Osteoblast (primary cell): ENCODE measurements at regions not wholly inside any gene's neighbourhood (a gene's known extent, or its start where the extent isn't known, plus 50 kb on each side); places are given as distances from the start of the nearest gene placed in this dataset.

Experiments used
- DNase-seq: peaks from one replicate; pipeline ENCODE4 v3.0.0; 2011; ENCODE audit warnings: low spot score, mixed read lengths; ENCODE audit not compliant: insufficient read length; ENCODE audit errors: missing footprints
- H2AFZ ChIP-seq: 2 replicates; pipeline ENCODE4 v1.6.0; 2011; ENCODE audit warnings: mild to moderate bottlenecking, low read length
- H3K27ac ChIP-seq: 2 replicates; pipeline ENCODE4 v1.5.1; 2011; ENCODE audit warnings: mild to moderate bottlenecking, low read depth, low read length, moderate library complexity
- H3K27me3 ChIP-seq: 2 replicates; pipeline ENCODE4 v1.6.0; 2012; ENCODE audit warnings: mild to moderate bottlenecking, control low read depth, inconsistent platforms, low read length, moderate library complexity; ENCODE audit not compliant: insufficient read depth
- H3K36me3 ChIP-seq: 2 replicates; pipeline ENCODE4 v1.5.1; 2011; ENCODE audit warnings: mild to moderate bottlenecking, low read length, control low read depth, moderate library complexity; ENCODE audit not compliant: insufficient read depth
- H3K4me1 ChIP-seq: 2 replicates; pipeline ENCODE4 v1.5.1; 2011; ENCODE audit warnings: mild to moderate bottlenecking, low read length, control low read depth, moderate library complexity; ENCODE audit not compliant: insufficient read depth
- H3K4me2 ChIP-seq: 2 replicates; pipeline ENCODE4 v1.6.0; 2011; ENCODE audit warnings: mild to moderate bottlenecking, low read length; ENCODE audit not compliant: insufficient read depth
- H3K4me3 ChIP-seq: fragments of 200-600 bp; sonication (generic); 3 replicates; pipeline ENCODE4 v1.5.1; 2012; ENCODE audit warnings: mild to moderate bottlenecking, low read length, inconsistent platforms; ENCODE audit not compliant: insufficient read depth
- H3K79me2 ChIP-seq: 2 replicates; pipeline ENCODE4 v1.6.0; 2012; ENCODE audit warnings: mild to moderate bottlenecking, low read length, control low read depth, inconsistent platforms; ENCODE audit not compliant: insufficient read depth
- H3K9me3 ChIP-seq: 2 replicates; pipeline ENCODE4 v1.5.1; 2011; ENCODE audit warnings: low read depth, low read length, control low read depth
- H4K20me1 ChIP-seq: 2 replicates; pipeline ENCODE4 v1.6.0; 2012; ENCODE audit warnings: mild to moderate bottlenecking, low read length, control low read depth; ENCODE audit not compliant: insufficient read depth
- TF ChIP-seq, protein P1 (sequence below): IDR thresholded peaks from 2 replicates; pipeline ENCODE4 v1.5.1; 2011; ENCODE audit warnings: mild to moderate bottlenecking, low read depth, low read length, moderate library complexity; ENCODE audit errors: extremely low read depth

DNA sequence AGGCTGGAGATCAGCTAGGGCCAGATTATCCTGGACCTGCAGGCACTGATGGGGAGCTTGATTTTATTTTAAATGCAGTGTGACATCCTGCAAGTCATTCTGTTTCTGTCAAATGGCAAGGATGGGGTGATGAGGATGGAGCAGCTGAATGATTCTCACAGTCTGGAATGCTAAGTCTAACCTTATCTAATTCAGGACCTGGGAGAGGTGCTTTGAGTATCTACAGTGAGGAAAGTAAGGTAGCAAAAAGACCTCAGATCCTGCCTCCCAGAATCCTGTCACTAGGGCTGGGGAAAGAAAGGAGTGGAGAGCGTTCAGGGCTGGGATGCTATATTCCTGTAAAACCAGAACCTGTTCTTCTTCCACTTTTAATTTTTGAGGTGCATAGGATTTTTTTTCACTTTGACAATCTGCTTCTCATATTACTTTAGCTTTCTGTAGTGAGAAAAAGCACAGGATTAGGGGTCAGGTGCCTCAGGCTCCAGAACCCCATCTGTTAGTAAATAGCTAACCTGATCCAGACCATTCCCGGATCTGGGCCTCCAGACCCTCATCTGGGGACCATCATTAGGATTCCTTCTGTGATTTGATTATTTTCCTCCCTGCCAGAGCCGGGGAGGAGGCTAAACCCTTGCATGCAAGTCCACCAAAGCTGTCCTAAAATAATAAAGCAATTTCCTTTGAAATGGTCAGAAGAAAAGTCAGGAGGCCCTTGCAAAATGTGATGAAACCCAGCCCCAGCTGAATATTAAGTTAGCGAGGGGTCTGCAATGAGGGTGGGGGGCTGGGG lies 54.7 kb downstream of the ASCL1 start:
- no peaks in the 10 kb centered on the region for H3K27me3 ChIP-seq
- TF ChIP-seq, protein P1, sequence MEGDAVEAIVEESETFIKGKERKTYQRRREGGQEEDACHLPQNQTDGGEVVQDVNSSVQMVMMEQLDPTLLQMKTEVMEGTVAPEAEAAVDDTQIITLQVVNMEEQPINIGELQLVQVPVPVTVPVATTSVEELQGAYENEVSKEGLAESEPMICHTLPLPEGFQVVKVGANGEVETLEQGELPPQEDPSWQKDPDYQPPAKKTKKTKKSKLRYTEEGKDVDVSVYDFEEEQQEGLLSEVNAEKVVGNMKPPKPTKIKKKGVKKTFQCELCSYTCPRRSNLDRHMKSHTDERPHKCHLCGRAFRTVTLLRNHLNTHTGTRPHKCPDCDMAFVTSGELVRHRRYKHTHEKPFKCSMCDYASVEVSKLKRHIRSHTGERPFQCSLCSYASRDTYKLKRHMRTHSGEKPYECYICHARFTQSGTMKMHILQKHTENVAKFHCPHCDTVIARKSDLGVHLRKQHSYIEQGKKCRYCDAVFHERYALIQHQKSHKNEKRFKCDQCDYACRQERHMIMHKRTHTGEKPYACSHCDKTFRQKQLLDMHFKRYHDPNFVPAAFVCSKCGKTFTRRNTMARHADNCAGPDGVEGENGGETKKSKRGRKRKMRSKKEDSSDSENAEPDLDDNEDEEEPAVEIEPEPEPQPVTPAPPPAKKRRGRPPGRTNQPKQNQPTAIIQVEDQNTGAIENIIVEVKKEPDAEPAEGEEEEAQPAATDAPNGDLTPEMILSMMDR = no peak
- no peaks in the 10 kb centered on the region for H3K79me2 ChIP-seq
- no peak overlapping the region for H3K27ac ChIP-seq
- H2AFZ ChIP-seq = no peak overlapping the region
- H3K4me3 ChIP-seq = no peak overlapping the region
- no peaks in the 10 kb centered on the region for H3K4me1 ChIP-seq
- no peak overlapping the region for H3K4me2 ChIP-seq
- H3K9me3 ChIP-seq = no peaks in the 10 kb centered on the region
- no peaks in the 10 kb centered on the region for H4K20me1 ChIP-seq
- no peak for DNase-seq
- no peaks in the 10 kb centered on the region for H3K36me3 ChIP-seq

DNA sequence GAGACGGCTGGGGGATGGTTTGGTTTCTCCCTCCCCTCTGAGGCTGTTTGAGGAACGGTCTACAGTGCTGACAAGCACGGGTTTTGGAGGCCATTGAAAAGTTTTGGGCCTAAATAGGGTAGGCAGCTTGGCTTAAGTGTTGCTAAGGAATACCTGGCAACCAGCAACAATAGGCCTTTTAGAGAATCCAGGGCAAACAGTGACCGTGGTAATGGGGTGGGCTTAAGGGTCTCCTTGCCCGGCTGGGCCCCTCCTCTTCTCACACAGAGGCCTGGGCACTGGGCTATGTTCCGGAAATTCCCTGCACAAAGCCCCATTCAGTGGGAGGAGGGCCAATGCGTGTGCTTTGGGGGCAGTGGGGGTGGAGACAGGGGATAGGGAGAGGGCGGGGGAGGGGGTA lies 55.4 kb downstream of the ASCL1 start:
- TF ChIP-seq, protein P1 = no peak
- DNase-seq = no peak
- no peaks in the 10 kb centered on the region for H3K36me3 ChIP-seq

DNA sequence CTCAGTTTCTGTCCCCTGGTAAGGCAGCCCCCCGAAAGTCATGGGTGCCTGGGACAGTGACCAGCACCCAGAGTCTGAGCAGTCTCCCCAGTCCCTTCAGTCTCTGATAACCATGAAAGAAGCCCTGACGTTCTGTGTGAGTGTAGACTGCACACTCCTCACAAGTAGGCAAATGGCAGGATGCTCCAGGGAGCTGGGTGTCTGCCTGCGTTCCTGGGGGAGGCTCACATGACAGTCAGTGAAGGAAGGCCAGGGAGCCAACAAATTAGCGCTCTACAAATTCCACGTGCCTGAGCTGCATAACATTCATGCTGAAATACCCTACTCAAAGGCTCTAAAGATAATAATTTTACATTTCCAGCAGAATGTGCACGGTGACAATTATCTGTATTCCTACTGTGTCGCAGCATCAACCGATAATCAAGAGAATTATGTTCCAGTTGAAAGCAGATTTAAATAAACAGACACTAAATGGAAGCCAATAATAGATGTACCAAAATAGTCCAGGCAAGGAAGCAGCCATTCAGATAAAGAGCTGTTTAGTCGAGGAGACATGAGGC lies 56.3 kb downstream of the ASCL1 start:
- H3K36me3 ChIP-seq = no peaks in the 10 kb centered on the region
- H2AFZ ChIP-seq = no peak overlapping the region
- H3K4me1 ChIP-seq = no peaks in the 10 kb centered on the region
- no peak overlapping the region for H3K27ac ChIP-seq
- no peaks in the 10 kb centered on the region for H3K79me2 ChIP-seq
- H4K20me1 ChIP-seq = no peaks in the 10 kb centered on the region
- no peak for DNase-seq
- TF ChIP-seq, protein P1 = no peak
- H3K9me3 ChIP-seq = no peaks in the 10 kb centered on the region
- H3K4me3 ChIP-seq = no peak overlapping the region
- no peaks in the 10 kb centered on the region for H3K27me3 ChIP-seq
- no peak overlapping the region for H3K4me2 ChIP-seq

More for the DNA sequence above, 55.4 kb downstream of the ASCL1 start:
- no peak overlapping the region for H2AFZ ChIP-seq
- H3K79me2 ChIP-seq = no peaks in the 10 kb centered on the region
- H3K4me3 ChIP-seq = no peak overlapping the region
- H3K27ac ChIP-seq = no peak overlapping the region
- no peaks in the 10 kb centered on the region for H4K20me1 ChIP-seq
- H3K4me2 ChIP-seq = no peak overlapping the region
- no peaks in the 10 kb centered on the region for H3K4me1 ChIP-seq
- no peaks in the 10 kb centered on the region for H3K27me3 ChIP-seq
- H3K9me3 ChIP-seq = no peaks in the 10 kb centered on the region

DNA sequence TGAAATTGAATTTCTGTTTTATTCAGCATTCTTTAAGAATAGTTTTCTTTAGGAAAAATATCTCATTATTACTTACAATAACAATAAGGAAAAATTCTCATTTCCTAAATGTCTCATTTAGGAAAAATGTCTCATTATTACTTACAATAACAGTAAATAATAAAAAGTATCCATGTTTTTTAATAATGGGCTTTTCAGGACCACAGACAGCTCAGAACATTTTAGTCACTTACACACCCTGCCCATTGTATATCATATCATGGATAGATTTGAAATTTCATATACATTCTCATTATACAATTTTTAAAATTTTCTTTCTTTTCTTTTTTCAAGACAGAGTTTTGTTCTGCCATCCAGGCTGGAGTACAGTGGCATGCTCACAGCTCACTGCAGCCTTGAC lies 58.9 kb downstream of the ASCL1 start:
- Histone ChIP-seq H3K27me3 (no peaks in the 10 kb centered on the region), H3K79me2 (no peaks in the 10 kb centered on the region), H3K36me3 (no peaks in the 10 kb centered on the region), H2AFZ (no peak overlapping the region), H3K27ac (no peak overlapping the region), H3K4me3 (no peak overlapping the region), H4K20me1 (no peaks in the 10 kb centered on the region), H3K4me2 (no peak overlapping the region), H3K9me3 (peaks cover 2% of the 10 kb centered on the region), H3K4me1 (no peaks in the 10 kb centered on the region)
- TF ChIP-seq, protein P1 = no peak
- no peak for DNase-seq
